ENCODE measurements at regions not wholly inside any gene's neighbourhood (a gene's known extent, or its start where the extent isn't known, plus 50 kb on each side); places are given as distances from the start of the nearest gene placed in this dataset.
"Not testable (repeated sequence)": the region's sequence is repeated elsewhere in the genome, so short reads cannot be mapped to it uniquely, and the experiment has no call there.

DNA sequence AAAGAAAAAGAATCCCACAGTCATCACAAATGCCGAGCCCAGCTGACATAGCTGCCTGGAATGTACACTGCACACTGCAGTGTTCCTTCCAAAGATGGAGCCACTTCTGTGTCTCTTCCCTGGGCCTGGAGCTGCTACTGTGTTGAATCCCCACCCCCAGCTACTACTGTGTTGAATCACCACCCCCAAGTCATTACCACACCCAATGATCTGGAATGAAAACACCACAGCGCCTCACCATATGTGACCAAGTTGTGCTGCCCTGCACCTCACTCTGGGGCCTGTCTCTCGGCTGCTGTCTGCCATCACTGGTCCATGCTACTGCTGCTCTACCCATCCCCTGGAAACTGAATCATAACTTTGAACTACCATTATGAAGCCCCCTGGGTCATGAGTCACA, 861.2 kb downstream of the UQCRFS1 start:
- no peak for DNase-seq
- Histone ChIP-seq H3K4me1 (no peaks in the 10 kb centered on the region), H3K36me3 (no peaks in the 10 kb centered on the region), H3K27ac (no peak overlapping the region), H3K9me3 (peaks cover 0 to 36% (median 12%) of the 10 kb centered on the region in 8 donors), H3K27me3 (replicated peaks in 1 of 7) (no peaks in the 10 kb centered on the region), H3K4me3 (no peak overlapping the region)
- intact Hi-C loops (cut with DNase I; ENCODE audit: low total_unique reads): no loop called here
- no peak for TF ChIP-seq POLR2A (IDR thresholded peaks at IDR 0.05)
- TF ChIP-seq, protein P1, sequence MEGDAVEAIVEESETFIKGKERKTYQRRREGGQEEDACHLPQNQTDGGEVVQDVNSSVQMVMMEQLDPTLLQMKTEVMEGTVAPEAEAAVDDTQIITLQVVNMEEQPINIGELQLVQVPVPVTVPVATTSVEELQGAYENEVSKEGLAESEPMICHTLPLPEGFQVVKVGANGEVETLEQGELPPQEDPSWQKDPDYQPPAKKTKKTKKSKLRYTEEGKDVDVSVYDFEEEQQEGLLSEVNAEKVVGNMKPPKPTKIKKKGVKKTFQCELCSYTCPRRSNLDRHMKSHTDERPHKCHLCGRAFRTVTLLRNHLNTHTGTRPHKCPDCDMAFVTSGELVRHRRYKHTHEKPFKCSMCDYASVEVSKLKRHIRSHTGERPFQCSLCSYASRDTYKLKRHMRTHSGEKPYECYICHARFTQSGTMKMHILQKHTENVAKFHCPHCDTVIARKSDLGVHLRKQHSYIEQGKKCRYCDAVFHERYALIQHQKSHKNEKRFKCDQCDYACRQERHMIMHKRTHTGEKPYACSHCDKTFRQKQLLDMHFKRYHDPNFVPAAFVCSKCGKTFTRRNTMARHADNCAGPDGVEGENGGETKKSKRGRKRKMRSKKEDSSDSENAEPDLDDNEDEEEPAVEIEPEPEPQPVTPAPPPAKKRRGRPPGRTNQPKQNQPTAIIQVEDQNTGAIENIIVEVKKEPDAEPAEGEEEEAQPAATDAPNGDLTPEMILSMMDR (IDR thresholded peaks at IDR 0.05 in 8 of 11, conservative IDR thresholded peaks at IDR 0.05 in 3 of 11): no peak
- no peak for TF ChIP-seq POLR2AphosphoS5 (IDR thresholded peaks at IDR 0.05)
- 67 to 100% (median 86%) methylated on average over 3 of the region's 3 CpGs for WGBS, 5 donors

DNA sequence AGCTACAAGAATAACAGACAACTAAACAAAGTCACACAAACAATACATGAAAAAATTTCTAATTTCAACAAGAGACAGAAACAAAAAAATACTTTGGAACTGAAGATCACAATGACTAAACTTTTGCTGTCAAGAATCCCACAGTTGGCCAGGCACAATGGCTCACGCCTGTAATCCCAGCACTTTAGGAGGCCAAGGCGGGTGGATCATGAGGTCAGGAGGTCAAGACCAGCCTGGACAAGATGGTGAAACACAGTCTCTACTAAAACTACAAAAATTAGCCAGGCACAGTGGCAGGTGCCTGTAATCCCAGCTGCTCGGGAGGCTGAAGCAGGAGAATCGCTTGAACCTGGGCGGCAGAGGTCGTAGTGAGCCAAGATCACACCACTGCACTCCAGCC, 861.6 kb downstream of the UQCRFS1 start:
- WGBS, 5 donors: 88 to 95% (median 90%) methylated on average over 6 of the region's 6 CpGs
- H3K27me3 ChIP-seq (replicated peaks in 1 of 7); H3K4me1 ChIP-seq; H3K27ac ChIP-seq; H3K4me3 ChIP-seq; intact Hi-C loops (cut with DNase I; ENCODE audit: low total_unique reads); H3K36me3 ChIP-seq; DNase-seq: not testable (repeated sequence)
- peaks cover 0 to 36% (median 12%) of the 10 kb centered on the region in 8 donors for H3K9me3 ChIP-seq

DNA sequence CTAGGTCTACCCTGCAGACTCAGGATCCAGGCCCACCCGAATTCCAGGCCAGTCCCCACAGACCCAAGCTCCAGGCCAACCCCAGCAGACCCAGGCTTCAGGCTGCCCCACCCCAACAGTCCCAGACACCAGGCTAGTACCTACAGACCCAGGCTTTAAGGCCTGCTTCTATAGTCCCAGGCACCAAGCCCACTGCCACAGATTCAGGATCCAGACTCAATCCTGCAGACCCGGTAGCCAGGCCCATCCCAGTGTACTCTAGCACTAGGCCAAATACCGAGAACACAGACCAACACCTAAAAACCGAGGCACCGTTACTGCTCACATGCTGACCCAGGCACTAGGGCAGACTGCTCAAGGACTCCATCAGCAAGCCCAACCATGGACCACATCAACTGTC, 862.3 kb downstream of the UQCRFS1 start:
- TF ChIP-seq, protein P1 (IDR thresholded peaks at IDR 0.05 in 8 of 11, conservative IDR thresholded peaks at IDR 0.05 in 3 of 11): no peak
- no peak for TF ChIP-seq POLR2AphosphoS5 (IDR thresholded peaks at IDR 0.05)
- DNase-seq: no peak
- Histone ChIP-seq H3K36me3 (no peaks in the 10 kb centered on the region), H3K27me3 (replicated peaks in 1 of 7) (no peaks in the 10 kb centered on the region), H3K9me3 (peaks cover 0 to 32% (median 12%) of the 10 kb centered on the region in 8 donors), H3K27ac (no peak overlapping the region), H3K4me3 (no peak overlapping the region), H3K4me1 (no peaks in the 10 kb centered on the region)
- WGBS, 5 donors: 78 to 95% (median 86%) methylated on average over 3 to 5 of the region's 5 CpGs
- intact Hi-C loops (cut with DNase I; ENCODE audit: low total_unique reads): no loop called here

DNA sequence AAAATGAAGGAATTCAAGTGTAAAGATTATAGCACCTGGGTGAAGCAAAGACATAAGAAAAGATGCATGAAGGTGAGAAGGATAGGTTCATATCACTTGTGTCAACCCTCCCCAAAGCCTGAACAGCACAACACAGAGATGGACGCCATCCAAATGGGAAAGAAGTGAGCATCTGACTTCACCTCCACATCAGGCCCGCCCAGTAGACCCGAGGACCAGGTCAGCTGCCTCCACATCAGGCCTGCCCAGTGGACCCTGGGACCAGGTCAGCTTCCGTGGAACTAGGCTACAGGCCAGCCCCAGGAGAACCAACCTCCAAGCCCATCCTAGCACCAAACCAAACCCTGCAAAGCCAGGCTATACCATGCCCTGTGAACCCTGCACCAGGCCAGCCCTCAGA, 862.9 kb downstream of the UQCRFS1 start:
- 75 to 93% (median 89%) methylated on average over 3 to 4 of the region's 4 CpGs for WGBS, 5 donors
- Histone ChIP-seq H3K27me3 (replicated peaks in 1 of 7) (no peaks in the 10 kb centered on the region), H3K27ac (no peak overlapping the region), H3K36me3 (no peaks in the 10 kb centered on the region), H3K9me3 (peaks cover 0 to 28% (median 12%) of the 10 kb centered on the region in 8 donors), H3K4me3 (no peak overlapping the region), H3K4me1 (no peaks in the 10 kb centered on the region)
- intact Hi-C loops (cut with DNase I; ENCODE audit: low total_unique reads): no loop called here
- DNase-seq: no peak
- TF ChIP-seq, protein P1 (IDR thresholded peaks at IDR 0.05 in 8 of 11, conservative IDR thresholded peaks at IDR 0.05 in 3 of 11): no peak
- no peak for TF ChIP-seq POLR2A (IDR thresholded peaks at IDR 0.05)
- TF ChIP-seq POLR2AphosphoS5 (IDR thresholded peaks at IDR 0.05): no peak

DNA sequence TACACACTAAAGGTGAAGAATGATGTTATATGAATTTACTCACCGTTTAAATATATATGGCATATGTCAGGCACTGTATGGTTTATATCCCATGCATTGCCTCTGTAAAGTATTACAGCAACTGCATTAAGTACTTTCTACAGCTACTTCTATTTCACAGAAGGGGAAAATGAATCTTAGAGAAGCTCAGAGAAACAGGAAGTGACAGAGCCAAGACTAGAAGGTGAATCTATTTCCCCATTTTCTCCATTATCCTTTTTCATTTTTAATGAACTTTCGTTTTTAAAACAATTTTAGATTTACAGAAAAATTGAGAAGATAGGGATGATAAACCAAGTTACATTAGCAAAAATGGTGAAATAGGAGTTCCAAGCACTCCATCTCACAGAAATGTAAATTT, 863.3 kb downstream of the UQCRFS1 start:
- intact Hi-C loops (cut with DNase I; ENCODE audit: low total_unique reads): no loop called here
- no peaks in the 10 kb centered on the region for H3K36me3 ChIP-seq
- H3K27ac ChIP-seq: no peak overlapping the region
- no peaks in the 10 kb centered on the region for H3K4me1 ChIP-seq
- TF ChIP-seq, protein P1 (IDR thresholded peaks at IDR 0.05 in 8 of 11, conservative IDR thresholded peaks at IDR 0.05 in 3 of 11): no peak
- TF ChIP-seq POLR2AphosphoS5 (IDR thresholded peaks at IDR 0.05) (no peak), POLR2A (IDR thresholded peaks at IDR 0.05) (no peak)
- WGBS, 5 donors: 60 to 66% (median 62%) methylated on average over 2 of the region's 2 CpGs
- DNase-seq: no peak
- H3K27me3 ChIP-seq (replicated peaks in 1 of 7): no peaks in the 10 kb centered on the region
- peaks cover 0 to 24% (median 12%) of the 10 kb centered on the region in 8 donors for H3K9me3 ChIP-seq
- H3K4me3 ChIP-seq: no peak overlapping the region

Measured in spleen (tissue), 11 donors.